HuH-7 (cell line): ENCODE measurements at regions not wholly inside any gene's neighbourhood (a gene's known extent, or its start where the extent isn't known, plus 50 kb on each side); places are given as distances from the start of the nearest gene placed in this dataset.
"Not testable (repeated sequence)": the region's sequence is repeated elsewhere in the genome, so short reads cannot be mapped to it uniquely, and the experiment has no call there.

Experiments used
- DNase-seq: peaks from one replicate; pipeline ENCODE4 v3.0.0; 2011; ENCODE audit warnings: low spot score

GRCh38 chrX:6990552-6991193 lies 156.8 kb upstream of the STS start:
- no peak for DNase-seq

GRCh38 chrX:6989858-6990257 lies 157.7 kb upstream of the STS start:
- no peak for DNase-seq

GRCh38 chrX:6988694-6989093 lies 158.8 kb upstream of the STS start:
- not testable (repeated sequence) for DNase-seq

GRCh38 chrX:6986915-6987314 lies 160.6 kb upstream of the STS start:
- no peak for DNase-seq

- DNase-seq: no peak
These were observed 162.0 kb upstream of the STS start for GRCh38 chrX:6985537-6985936.

GRCh38 chrX:6983207-6983955 lies 164.1 kb upstream of the STS start:
- no peak for DNase-seq

GRCh38 chrX:6981718-6982406 lies 165.7 kb upstream of the STS start:
- DNase-seq: no peak

- DNase-seq: no peak
These were observed 166.5 kb upstream of the STS start for GRCh38 chrX:6980981-6981380.

- DNase-seq: no peak
These were observed 179.3 kb upstream of the STS start for GRCh38 chrX:6968231-6968630.

GRCh38 chrX:6965729-6966128 lies 181.8 kb upstream of the STS start:
- DNase-seq: no peak

- DNase-seq: no peak
These were observed 185.5 kb upstream of the STS start for GRCh38 chrX:6962006-6962355.

GRCh38 chrX:6961286-6962005 lies 186.1 kb upstream of the STS start:
- no peak for DNase-seq

- DNase-seq: no peak
These were observed 188.5 kb upstream of the STS start for GRCh38 chrX:6959006-6959405.

GRCh38 chrX:6954836-6955235 lies 192.7 kb upstream of the STS start:
- DNase-seq: no peak

- DNase-seq: no peak
These were observed 201.3 kb upstream of the STS start for GRCh38 chrX:6946168-6946567.

- DNase-seq: no peak
These were observed 206.5 kb upstream of the STS start for GRCh38 chrX:6941041-6941440.

GRCh38 chrX:6932942-6933341 lies 214.6 kb upstream of the STS start:
- not testable (repeated sequence) for DNase-seq

- DNase-seq: no peak
These were observed 217.1 kb upstream of the STS start for GRCh38 chrX:6930307-6930849.

GRCh38 chrX:6924443-6925077 lies 223.0 kb upstream of the STS start:
- DNase-seq: no peak

- no peak for DNase-seq
These were observed 229.8 kb upstream of the STS start for GRCh38 chrX:6917666-6918065.

GRCh38 chrX:6910218-6910617 lies 237.3 kb upstream of the STS start:
- DNase-seq: no peak

GRCh38 chrX:6909396-6909795 lies 238.1 kb upstream of the STS start:
- DNase-seq: no peak
